HG02610 (cell line): ENCODE measurements at regions not wholly inside any gene's neighbourhood (a gene's known extent, or its start where the extent isn't known, plus 50 kb on each side); places are given as distances from the start of the nearest gene placed in this dataset.

Experiments used
- ATAC-seq: cut with Tn5 transposase; IDR thresholded peaks from one replicate; pipeline ENCODE4 v1.9.1; 2021; ENCODE audit warnings: mild to moderate bottlenecking, moderate library complexity; ENCODE audit not compliant: unreplicated experiment

DNA sequence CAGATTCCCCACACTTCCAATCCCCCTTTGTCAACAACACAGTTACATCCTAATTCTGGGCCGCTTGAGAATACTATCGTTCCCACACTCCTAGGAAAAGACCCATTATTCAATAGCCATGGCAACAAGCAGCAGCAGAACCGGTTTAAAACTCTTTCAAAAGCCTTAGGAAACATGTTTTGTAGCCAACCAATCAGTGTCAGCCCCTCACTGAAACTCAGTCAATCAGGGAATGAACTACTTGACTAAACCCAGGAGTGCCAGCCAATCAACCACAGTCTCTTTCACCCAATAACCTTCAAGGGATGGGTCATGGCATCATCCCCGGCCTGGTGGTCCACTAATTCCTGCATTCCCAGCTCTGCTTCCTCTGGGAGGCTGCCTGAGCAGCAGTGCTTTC lies 204.8 kb upstream of the HS6ST1 start:
- ATAC-seq = no peak

DNA sequence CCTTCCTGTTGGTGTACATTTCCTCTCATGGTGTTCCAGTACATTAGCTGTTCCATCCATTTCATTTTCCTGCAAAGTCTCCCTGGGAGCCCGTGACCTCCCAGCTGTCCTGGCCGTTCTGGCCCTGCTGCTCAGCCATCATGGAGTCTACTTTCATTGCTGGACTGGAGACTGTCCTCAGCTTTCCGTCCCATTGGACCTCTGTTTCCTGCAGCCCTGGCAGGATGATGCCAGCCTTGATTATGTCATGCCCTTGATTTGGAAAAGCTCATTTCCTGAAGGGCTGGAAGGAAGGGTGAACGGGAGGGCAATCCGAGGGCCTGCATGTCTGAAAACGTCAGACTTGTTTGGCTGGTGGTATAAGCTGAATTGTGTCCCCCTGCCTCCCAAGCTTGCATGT lies 205.5 kb upstream of the HS6ST1 start:
- ATAC-seq = no peak

DNA sequence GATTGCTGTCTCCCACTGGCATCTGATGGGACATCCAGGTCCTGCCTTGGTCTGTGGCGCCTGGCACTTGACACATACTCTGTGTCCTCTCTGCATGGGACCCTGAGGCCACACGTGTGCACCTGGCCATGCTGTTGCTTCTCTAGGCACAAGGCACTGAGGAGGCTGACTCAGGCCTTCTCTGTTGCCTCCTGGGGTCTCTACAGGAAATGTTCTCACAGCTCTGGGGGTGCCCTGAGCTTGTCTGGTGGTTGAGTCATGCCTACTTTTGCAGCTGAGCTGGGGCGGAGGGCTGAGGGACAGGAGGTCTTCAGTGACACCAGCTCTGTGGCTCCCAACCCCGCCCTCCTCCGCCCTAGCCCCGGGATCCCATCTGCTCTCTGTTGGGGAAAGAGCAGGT lies 207.0 kb upstream of the HS6ST1 start:
- ATAC-seq = no peak

DNA sequence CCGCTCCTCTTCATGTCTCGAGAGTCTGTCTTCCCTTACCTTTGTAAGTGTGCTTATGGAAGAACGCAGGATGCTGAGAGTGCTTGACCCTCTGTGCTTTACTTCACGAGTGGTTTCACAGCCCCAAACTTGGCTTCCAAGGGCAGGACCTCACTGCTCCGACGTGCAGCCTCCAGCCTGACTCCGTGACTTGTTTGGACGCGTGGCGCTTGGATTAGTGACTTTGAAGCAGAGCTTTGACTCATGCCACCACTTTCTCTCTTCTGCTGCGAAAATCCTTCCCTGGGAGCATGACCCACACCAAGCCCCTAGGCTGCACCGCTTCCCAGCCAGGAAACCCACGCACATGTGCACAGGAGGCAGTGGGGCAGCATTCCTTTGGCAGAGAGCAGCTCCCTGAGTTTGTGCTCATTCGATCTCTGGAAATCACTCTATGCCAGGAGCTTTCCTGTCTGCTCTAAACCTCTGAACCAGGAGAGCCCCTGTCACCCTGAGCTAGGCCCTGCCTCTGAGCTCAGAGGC lies 207.8 kb upstream of the HS6ST1 start:
- no peak for ATAC-seq

DNA sequence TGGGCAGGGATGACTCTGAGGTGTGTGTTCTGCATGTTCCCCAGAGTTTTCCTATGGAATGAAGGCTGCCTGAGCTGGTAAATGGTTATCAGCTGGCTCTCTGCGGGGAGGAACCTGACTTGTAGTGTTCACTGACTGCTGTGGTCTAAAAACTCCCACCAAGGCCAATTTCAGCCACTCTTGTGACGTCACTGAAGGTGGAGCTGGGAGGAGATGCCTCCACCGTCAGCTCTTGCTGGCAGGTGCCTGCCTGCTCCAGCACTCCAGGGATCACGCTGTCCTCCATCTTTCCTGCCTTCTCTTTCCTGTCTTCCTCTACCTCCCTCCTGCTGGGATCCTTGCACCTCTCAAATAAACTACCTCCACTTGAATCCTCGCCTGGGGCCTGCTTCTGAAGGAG lies 209.5 kb upstream of the HS6ST1 start:
- no peak for ATAC-seq

DNA sequence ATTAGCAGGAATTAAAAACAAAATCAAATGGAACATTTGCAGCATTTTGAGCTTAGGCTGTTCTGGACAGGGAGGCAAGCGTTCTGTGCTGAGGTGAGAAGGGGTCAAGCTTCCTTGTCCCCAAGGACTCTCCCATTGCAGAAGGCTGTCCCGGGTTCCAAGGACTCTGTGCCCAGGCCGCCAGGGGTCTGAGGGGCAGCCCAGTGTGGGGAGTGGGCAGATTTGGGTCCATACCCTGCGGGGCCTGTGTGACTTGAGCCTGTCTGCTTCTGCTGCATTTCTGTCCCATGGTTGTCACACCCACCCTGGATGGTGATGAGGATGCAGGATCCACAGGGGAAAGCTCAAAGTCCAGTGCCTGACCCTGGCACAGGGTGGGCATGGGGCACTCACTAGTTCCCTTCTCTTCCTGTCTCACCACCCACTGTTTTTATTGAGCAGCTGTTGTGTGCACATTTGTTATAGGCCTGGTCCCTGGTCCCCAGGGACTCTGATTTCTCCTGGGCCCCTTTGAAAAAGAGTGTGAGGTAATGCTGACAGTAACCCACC lies 211.4 kb upstream of the HS6ST1 start:
- ATAC-seq = no peak

DNA sequence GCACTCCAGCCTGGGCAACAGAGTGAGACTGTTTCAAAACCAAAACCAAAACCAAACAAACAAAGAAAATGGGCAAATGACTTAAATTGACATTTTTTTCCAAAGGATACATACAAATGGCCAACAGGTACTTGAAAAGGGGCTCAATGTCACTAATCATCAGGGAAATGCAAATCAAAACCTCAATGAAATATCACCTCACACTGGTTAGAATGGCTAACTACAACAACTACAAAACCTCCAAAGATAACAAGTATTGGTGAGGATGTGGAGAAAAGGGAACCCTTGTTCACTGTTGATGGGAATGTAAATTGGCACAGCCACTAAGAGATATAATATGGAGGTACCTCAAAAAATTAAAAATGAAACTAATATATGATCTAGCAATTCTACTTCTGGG lies 213.2 kb upstream of the HS6ST1 start:
- ATAC-seq = no peak

DNA sequence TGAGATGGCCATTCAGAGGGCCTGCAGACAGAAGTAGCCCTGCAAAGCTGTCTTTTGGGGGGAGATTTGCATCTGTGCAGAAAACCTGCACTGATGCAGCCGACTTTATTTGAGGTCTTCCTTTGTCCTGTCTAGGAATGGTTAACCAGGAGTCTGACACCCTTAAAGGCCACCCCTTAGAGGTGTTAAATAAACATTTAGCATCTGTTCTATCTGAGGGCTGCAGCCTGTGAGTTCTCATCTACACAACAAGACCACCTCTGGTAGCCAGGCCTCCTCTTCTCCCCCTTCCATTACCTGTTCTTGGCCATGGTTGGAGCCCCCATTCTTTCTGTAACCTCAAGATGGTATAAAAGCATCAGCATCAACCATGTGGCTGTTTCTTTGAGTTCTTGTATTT lies 214.4 kb upstream of the HS6ST1 start:
- no peak for ATAC-seq

DNA sequence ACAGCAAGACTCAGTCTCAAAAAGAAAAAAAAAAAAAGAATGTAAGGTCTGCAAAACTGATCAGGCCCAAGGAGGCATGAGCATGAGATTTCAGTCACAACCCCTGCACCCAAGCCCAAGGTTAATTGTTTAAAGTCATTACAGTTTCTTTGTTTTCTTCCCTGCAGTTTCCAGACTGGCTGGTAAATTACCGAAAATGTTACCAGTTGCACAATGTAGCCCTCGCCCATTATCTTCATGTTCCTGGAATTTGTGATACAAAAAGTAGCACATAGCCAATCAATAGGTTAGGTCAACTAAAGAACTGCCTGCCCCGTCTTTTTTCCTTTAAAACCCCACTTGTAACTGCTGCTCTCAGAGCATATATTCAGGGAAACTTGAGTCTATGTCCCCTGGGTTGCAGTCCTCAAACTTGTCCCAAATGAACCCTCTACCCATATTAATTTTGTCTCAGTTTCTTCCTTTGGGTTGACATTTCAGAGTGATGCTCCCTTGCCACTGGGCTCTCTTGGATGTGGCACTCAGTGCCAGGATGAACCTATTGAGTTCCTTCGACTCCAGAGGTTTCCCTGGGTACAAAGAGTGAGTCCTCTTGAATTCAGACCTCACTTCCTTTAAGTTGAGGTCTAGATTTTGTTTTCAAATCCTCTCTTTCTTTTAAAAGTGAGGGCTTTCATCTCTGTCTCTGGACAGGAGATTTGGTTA lies 216.2 kb upstream of the HS6ST1 start:
- ATAC-seq = no peak

DNA sequence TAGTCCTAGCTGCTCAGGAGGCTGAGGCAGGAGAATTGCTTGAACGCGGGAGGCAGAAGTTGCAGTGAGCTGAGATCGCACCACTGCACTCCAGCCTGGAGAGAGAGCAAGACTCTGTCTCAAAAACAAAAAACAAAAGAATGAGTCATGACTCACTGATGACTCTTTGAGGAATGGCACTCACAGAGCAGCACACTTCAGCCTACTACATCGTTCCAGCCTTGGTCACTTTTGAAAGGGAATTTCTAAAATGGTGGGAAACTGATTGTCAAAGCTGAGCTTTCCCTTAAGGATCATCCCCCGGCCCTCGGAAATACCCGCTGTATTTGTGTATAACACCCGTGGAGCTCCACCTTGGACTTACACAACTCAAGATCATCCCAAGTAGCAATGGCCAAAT lies 217.3 kb upstream of the HS6ST1 start:
- ATAC-seq = no peak

DNA sequence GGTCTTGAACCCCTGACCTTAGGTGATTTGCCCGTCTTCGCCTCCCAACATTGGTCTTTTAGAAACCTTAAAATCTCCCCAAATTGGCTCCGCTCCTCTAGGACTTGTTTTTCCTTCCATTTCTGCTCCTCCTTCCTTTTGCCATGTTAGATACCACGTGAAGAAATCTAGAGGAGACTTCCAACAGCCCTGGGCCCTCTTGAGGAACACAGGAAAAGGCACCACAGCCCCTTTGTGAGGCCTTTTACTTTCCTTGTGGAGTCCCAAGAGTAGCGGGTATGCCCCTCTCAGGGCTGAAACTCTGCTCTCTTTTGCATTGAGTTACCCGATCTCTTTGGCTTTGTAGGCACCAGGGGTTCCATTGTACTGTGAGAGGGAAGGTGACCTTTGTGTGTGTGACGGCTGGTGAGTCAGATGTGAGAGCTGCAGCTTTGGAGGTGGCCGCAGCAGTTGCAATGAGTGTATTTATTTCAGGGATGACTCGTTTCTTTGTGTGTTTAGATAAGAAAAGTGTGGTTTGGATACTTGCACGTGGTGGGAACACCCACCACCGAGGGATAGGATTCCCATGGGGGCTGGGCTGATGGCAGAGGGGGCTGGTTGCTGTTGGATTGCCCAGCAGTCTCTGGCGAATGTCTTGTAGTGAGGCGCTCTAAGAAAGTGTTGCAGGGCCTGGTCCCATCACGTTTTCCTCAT lies 218.4 kb upstream of the HS6ST1 start:
- no peak for ATAC-seq

DNA sequence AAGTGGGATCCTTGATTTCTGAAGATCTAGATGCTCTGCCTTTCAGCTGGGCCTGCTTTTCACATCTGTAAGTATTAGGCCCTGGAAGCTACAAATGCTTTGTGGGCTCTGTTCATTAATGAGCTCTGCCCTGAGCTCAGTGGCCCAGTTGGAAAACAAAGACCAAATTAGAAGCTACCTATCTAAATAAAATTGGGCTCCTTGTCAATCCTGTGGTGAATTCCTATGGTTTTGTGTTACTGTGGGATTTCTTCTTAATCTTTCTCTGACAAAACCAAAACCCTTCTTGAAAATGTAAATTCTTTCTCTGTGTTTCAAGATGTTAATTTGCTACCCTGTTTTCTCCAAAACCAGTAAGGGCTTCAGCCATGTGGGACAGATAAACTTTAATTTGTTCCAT lies 219.0 kb upstream of the HS6ST1 start:
- no peak for ATAC-seq

DNA sequence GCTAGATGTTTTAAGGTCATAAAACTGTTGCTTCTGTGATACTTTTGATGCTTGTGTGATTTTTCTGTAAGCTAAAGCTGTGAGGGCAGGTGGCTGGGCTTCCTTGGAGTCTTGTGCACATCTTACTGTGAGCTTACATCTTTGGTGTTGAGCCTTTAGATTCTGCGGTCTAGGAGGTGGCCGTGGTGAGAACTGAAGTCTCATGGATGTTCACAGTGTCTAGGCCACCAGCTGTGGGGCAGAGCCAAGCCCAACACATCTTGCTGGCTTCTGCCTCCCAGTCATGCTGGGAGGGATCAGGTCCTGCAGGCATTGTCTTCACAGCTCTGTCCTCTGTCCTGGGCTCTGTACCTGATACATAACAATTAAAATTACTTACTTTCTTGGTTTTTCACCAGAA lies 219.7 kb upstream of the HS6ST1 start:
- no peak for ATAC-seq

DNA sequence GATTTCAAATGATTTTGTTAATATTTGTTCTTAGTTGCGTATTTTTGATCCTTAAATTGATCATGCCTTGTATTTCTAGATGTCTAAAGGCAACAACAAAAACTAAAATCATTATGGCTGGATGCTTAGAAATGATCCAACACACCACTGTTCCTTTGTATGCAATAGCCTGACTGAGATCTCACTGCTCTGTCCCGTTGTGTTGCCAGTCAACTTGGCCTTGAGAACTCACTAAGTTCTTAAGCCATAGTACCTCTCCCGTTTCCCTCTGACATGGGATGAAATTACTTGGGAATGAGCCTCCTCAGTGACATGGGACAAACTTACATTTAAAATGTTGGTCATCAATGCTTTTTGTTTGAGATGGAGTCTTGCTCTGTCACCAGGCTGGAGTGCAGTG lies 222.0 kb upstream of the HS6ST1 start:
- ATAC-seq = no peak

DNA sequence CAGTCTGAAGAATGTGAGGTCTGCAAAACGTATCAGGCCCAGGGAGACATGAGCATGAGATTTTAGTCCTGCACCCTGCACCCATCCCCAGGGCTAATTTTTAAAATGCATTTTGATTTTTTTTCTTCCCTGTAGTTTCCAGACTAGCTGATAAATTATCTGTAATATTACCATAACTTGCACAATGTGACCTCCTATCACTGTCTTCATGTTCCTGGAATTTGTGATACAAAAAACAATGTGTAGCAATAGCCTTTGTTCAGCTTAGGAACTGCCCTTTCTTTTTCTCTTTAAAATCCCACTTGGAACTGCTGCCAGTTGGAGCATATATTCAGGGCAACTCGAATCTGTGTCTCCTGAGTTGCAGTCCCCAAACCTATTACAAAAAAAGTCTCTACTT lies 222.8 kb upstream of the HS6ST1 start:
- ATAC-seq = no peak

DNA sequence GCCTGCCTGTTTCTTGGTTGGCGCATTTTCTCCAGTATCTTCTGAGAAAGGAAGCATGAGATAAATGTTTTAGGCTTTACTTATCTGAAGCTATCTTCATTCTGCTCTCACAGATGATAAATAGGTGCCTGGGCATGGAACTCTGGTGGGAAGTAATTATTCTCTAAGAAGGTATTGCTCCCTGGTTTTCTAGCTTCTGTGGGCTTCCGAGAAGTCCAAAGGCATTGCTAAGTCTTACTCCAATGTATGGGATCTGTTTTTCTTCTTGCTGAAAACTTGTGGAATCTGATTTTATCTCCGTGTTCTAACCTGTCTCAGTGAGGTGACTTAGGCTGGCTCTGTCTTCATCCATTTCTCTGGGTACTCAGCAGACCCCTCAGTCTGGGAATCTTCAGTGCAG lies 224.4 kb upstream of the HS6ST1 start:
- ATAC-seq = no peak

DNA sequence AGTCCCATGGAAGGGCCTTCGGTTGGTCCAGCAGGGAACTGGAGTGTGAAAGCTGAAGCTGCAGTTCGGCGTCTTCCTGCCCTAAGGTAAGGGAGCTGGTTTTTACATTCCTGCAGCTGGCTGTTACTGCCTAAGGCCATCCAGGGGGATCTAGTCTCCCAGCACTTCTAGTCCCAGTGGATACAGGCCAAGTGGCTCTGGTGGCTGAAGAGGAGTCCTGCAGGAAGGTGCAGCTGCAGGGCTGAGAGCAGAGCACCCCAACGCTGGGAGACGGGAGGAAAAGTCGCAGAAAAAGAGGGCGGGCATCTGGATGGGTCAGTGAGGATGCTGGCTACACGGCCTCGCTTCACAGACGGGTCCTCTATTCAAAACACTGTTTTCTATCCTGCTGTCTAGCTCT lies 225.0 kb upstream of the HS6ST1 start:
- no peak for ATAC-seq

DNA sequence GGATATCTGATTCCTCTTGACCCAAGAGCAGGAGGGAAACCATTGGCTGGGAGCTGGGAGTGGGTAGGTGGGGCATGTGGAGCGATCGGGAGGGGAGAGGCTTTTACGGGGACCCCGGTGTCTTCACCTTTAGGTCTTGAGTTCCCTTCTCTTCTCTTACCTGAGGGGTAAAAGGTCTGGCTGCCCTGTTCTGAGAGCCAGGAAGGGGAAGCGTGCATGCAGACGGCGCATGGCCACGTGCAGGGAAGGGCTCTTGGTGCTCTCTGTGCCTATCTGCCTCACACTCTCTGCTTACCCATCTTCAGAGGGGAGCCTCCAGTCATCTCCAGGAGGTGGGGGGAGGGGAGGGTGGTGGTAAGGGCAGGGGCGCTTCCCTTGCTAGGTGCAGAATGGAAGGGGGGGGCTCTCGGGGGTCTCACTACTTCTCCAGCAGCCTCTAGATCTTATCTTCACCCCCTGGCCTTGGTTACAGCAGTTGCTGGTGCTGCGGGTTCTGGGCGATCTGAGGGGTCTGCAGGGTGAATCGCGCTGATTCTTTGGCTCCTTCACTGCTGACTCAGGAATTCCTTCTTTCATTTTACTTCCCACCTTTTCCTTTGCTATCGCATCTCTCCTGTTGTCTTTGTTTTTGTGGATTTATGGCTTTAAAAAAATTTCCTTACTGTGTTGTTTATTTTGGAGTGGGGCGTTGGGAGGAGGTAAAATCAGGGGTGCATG lies 225.8 kb upstream of the HS6ST1 start:
- ATAC-seq = no peak

DNA sequence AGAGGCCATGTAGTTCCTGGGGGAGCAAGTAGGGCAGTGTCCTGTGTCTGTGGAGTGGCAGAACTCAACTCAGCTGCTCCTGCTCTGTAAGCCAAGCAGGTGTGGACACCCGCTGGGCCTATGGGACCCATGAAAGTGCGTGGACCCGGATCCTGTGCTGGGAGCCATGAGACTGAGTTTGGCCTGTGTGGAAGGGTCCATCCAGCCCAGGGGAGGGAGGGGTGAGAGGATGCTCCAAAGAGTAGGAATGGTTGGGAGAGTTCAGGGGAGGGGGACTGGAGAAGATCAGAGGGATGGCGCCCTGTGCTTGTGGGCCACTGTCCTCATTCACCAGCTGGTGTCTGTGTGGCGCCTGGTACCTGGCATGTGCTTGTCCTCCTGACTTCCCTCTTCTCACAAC lies 226.4 kb upstream of the HS6ST1 start:
- ATAC-seq = no peak

DNA sequence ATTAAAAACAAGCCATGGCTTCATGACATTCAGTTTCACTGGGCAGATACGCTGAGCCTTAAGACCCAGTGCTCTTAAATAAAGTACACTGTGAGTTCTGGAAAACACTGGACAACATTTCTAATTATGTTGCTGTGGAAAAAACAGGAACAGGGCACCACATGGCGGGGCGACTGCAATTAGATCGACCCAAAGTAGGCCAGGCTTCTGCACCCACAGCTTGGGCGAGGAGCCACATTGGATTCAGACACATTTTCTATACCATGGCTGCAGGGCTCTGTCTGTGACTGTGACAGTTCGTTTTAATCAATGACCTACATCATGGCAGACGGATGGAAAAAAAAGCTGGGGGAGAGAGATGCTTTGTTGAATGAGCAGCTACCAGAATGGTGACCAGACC lies 227.2 kb upstream of the HS6ST1 start:
- ATAC-seq = no peak

DNA sequence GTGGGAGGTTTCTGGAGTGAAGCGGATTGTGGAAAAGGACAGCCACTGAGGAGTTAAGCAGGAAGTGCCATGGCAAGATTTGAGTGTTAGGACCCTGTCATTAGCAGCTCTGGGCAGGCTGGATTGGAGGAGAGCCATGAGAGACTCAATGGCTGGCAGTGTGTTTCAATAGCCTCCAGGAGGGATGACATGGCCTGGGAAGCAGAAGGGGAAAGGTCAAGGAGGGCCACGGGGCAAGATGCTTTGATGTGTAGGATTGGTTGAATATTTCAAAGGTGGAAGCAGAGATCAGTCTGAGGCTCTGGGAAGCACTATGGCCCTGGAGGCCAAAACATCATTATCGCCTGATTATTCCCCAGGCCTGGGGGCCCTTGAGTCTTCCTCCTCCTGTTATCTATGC lies 229.0 kb upstream of the HS6ST1 start:
- no peak for ATAC-seq

DNA sequence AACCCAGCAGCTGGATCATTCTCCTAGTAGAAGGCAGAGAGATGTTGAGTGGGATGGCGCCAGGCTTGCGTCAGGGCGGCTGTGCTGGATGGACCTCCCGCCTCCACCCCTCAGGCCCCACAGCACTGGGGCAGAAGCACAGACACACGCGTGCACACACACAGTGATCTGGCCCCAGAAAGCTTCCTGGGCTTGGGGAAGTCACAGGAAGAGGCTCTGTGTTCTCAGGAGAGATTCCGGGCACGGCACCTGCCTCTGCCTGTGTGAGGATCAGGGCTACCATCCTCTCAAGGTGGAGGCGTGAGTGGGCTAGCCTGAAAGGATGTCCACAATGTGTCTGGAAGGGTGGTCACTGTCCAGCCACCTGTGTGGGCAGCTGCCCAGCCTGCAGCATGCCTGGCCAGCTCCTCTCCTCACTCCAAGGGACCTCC lies 229.8 kb upstream of the HS6ST1 start:
- ATAC-seq = no peak
